GM12892 (cell line): ENCODE measurements at regions not wholly inside any gene's neighbourhood (a gene's known extent, or its start where the extent isn't known, plus 50 kb on each side); places are given as distances from the start of the nearest gene placed in this dataset.

Experiments
- POLR2A ChIP-seq: IDR thresholded peaks from 2 replicates; pipeline ENCODE4 v1.6.1; 2011; ENCODE audit warnings: low read depth, low read length, control low read depth
- POLR2AphosphoS5 ChIP-seq: IDR thresholded peaks from 2 replicates; pipeline ENCODE4 v1.6.1; 2011; ENCODE audit warnings: low read depth, low read length, control low read depth

DNA sequence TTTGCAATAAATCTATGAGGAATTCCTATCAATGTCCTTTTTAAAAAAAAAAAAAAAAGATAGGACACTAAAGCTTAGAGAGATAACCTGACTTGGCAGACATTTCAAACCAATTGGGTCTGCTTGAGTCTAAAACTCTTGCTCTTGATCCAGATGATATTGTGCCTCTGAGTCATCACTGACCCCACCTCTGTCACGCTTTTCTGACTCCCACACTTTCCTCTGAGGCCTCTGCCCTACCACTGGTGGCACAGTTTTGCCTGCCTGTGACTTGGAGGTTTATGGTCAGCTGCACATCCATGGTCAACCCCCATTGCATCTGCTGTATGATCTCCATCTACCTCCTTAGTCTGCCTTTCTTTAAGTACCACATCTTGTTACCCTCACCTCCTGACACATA, 328.7 kb downstream of the SPRY2 start:
- TF ChIP-seq POLR2AphosphoS5 (no peak), POLR2A (no peak)
